Putamen (tissue), 1 donor: ENCODE measurements at regions not wholly inside any gene's neighbourhood (a gene's known extent, or its start where the extent isn't known, plus 50 kb on each side); places are given as distances from the start of the nearest gene placed in this dataset.
A peak's percentile ranks its signal among the peaks of the same experiment; 100 is the strongest.

Experiments used
- DNase-seq: peaks from one replicate; pipeline ENCODE4 v3.0.0-alpha.2; 2016; ENCODE audit warnings: low spot score

DNA sequence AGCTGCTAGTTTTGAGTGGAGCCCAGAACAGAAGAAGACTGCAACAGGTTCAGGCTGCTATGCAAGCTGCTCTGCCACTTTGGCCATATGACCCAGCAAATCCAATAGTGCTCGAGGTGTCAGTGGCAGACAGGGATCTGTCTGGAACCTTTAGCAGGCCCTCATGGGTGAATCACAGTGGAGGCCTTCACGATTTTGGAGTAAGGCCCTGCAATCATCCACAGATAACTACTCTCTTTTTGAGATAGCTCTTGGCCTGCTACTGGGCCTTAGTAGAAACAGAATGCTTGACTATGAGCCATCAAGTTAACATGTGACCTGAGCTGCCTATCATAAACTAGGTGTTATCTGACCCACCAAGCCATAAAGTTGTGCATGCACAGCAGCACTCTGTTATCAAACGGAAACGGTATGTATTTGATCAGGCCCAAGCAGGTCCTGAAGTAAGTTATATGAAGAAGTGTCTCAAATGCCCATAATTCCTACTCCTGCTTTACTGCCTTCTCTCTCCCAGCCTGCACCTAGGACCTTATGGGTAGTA lies 116.9 kb upstream of the CCDC196 start:
- DNase-seq: no peak

DNA sequence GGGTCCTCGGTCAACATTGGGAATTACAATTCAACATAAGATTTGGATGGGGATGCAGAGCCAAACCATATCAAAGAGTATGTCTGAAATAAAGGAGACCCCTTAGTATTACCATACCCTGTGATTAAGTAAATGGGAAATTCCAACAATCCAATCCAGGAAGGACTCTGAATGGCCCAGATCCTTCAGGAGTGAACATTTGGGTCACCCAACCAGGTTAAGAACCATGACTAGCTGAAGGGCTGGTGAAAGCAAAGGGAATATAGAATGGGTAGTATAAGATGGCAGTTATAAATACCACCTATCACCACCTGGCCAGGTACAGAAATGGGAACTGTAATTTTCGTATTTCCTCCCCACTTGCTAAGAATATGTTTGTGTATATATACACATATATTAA lies 114.4 kb upstream of the CCDC196 start:
- no peak for DNase-seq

- peak; percentile 45 for DNase-seq
These were observed 110.9 kb upstream of the CCDC196 start for GRCh38 chr14:66375046-66375964.

GRCh38 chr14:66377574-66377973 lies 108.6 kb upstream of the CCDC196 start:
- no peak for DNase-seq

DNA sequence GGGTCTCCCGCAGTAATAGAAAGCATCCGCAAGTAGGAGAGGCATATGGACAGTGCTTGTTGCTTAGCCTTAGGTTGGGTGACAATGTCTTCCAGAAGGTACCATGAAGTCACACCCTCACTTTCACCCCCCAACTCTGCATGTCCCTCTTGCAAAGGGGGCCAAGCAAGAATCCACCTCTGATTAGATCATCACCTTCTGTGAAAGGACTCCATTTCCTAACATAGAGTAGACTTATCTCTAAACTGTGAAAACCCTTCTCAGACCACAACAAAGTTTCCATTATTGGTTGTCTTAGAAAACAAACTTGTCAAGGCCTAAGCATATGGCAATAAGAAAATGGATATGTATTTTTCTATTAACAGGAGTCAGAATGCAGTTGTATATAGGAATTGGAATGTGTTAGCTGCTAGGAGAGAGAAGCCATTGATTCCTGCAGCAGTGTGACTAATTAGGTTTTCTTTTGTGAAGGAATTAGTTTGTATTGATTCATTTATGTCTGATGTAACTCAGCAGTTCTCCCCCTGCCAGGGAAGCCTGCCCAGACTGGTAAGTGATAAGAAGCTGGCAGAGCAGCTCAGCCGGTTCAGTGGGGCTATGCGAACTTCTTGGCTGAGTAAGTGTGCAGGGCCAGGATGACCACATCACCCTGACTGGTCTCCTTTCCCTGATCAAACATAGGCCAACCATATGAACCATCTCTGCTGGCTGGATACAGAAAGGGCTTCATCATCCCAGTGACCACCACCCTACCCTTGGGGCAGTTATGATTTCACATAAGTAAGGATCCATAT lies 107.3 kb upstream of the CCDC196 start:
- DNase-seq: no peak

DNA sequence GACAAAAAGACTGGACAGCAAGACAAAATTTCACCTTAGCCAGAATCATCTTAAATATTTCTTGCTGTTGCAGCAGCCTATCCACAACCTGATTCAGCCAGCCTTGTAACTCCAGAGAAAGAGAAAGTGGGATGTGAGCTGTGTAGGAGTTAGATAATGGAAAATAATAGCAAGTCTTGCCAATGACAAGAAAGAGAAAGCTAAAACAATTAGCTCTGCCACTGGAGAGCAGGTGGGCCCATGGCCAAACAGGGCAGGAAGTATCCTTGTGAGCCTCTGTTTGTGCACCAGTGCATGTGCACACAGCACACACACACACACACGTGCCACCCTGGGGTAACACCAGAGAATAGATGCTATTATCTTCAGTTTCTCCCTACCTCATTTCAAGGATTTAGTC lies 106.0 kb upstream of the CCDC196 start:
- DNase-seq: peak; percentile 65

- DNase-seq: no peak
These were observed 104.4 kb upstream of the CCDC196 start for GRCh38 chr14:66381755-66382154.

DNA sequence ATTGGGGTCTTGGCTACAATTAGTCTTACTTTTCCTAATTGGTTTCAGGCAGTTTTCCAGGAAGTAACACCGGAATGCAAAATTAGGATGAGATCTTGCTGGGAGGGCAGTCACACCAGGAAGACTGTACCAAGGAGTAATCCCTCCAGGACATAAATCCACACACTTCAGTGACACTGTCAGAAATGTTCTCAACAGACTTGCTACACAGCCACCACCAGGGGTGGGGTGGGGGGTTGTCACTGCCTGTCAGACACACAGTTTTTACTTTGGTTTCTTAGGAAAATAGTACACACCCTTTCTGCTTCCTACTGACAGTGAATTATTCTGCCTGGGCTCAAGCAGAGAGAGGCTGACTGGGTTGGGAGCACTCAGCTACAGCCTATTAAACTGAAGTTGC lies 102.9 kb upstream of the CCDC196 start:
- no peak for DNase-seq

- no peak for DNase-seq
These were observed 102.4 kb upstream of the CCDC196 start for GRCh38 chr14:66383771-66384170.

DNA sequence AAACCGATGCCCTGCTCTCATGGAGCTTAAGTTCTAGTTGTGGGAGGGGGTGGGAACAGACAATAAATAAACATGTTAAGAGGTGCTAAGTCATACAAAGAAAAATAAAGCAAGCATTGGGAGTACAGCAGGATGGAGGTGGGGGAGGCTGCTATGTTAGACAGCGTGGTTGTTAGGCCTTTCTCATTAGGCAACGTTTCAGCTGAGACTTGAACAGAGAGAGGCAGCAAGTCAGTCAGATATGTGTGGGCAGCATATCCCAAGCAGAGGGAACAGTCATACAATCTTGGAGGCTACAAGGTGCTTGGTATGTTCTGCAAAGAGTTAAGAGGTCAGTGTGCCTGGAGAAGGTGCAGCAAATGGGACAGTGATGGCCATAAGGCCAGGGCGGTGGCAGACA lies 97.7 kb upstream of the CCDC196 start:
- DNase-seq: no peak

DNA sequence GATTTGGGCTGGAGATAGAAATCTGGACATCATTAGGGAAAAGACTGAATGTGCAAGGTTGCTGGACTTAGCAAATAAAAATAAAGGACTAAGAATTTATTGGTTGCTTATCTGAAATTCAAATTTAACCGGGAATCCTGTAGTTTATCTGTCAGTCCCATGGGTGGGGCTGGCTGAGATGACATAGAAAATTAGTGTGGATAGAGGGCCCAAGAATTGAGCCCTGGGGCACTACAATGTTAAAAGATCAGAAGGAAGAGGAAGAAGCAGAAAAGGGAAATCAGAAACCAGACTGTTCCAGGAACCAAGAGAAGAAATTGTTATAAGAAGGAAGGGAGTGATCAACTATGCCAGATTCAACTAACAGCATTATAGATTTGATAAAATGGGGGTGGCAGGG lies 96.7 kb upstream of the CCDC196 start:
- no peak for DNase-seq

DNA sequence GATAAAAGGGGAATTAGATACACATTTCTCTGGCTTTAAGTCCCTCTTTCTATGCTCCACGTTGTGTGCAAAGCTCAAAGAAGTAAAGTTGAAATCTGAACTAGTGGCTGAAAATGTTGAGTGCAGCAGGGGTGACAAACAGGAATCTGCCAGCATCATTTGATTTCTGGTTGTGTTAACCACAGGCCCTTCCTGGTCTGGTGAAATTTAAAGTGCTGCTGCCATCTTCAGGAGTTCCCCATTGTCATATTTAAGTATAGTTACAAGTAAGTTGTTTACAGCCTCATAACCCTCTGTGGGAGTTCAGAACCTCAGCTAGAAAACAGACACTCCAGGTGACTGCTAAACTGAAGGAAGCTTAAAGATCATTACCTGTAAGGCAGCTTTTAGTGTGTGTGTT lies 90.9 kb upstream of the CCDC196 start:
- no peak for DNase-seq

DNA sequence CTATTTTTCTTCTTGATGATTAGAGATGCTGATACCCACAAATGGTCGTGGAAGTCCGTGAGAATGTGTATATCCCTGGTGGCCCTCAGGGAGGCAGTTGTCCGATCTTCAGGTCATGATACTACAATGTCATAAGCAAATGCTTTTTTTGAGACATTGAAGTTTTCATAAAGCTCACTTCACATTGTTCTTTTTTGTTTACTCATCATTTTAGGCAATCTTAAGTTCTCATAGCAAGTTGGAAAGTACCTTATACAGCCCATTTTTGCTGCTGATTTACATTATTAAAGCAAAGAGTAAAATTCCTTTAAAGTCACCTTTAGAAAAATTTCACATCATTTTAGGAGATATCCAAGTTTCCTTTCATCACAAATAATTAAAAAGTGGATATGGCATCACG lies 90.0 kb upstream of the CCDC196 start:
- DNase-seq: no peak

- DNase-seq: peak; percentile 56
These were observed 87.7 kb upstream of the CCDC196 start for GRCh38 chr14:66398437-66398836.

DNA sequence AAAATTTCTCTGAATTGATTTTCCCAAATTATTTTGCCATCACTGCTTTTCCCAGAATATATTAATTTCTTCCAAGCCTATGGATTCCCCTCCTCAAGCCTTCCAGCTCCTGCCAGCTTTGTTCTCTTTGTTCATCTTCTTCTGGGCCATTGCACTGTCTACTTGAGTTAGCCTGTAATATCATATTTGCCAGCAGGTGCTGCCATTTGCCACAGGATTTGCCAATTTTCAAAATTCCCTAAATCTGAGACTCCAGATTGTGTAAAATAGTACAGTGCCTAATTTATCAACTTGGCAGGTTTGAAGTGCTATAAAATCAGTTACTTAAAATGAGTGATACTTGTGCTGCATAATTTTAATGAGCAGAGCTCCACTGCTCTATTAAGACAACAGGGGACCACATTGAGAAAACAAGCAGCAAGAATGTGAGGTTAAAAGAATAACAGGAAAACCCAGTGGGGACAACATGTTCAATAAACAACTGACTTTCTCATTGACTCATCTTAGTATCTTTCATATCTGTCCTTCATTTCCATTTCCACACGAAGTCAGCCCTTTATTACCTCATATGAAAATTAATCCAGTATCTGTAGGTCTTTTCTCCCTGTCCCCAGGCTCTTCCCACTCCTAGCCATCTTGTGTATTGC lies 84.6 kb upstream of the CCDC196 start:
- DNase-seq: peak; percentile 43

GRCh38 chr14:66403183-66403582 lies 83.0 kb upstream of the CCDC196 start:
- no peak for DNase-seq

DNA sequence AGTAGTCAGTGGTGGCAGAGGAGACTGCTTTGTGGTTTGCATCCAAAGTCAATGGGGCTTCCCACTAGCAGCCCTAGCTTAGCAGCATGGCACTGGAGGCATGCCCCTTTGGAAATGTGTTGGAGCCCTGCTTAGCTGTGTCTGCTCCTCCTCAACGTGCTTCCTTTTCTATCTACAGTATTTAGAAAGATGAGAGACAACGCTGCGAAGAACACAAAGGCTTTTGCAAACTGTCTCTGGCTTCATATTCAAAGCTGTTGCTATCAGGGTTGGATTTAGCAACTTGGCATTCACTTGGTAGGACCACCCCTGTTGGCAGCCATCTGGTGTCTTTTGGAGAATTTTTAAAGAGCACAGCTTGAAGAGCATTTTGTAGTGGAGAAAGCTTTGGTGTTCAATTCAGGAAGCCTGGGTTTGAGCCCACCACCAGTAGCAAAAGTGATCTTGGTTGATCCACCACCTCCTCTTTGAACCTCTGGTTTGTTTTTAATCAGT lies 82.1 kb upstream of the CCDC196 start:
- no peak for DNase-seq

- DNase-seq: no peak
These were observed 81.0 kb upstream of the CCDC196 start for GRCh38 chr14:66405158-66405557.

GRCh38 chr14:66413901-66414300 lies 72.3 kb upstream of the CCDC196 start:
- DNase-seq: no peak

- no peak for DNase-seq
These were observed 71.7 kb upstream of the CCDC196 start for GRCh38 chr14:66414511-66414910.

DNA sequence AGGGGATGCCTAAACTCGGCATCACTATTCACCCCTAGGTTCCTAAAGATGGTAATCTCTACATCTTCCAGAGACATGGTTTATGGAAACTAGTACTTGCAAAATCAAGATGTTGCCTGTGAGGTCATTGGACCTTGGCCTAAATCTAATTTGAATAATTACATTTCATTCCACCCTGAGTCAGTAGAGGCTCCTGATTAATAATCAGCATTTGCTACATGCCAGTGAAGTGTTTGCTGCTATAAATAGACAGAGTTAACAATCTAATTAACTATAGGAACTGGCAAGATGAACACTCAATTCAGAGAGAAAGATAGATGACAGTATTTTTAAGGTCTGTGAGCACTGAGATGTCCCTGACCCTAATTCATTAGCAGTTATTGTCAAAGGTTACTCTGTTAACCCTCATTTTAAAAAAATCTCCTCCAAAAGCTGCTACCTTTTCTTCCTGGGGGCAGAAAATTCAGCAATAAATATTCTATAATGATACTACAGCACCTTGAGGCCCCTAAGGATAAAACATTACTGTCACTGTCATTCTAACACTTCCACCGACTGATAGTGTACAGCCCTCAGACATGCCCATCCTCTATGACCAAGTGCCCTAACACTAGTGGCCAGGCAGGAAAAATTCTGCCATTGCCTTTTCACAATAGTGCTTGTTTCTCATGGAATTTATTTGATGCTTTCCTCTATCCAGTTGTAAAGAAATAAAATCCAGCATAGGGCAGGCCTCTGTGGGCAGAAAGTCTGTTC lies 65.7 kb upstream of the CCDC196 start:
- DNase-seq: no peak
